ENCODE measurements at regions not wholly inside any gene's neighbourhood (a gene's known extent, or its start where the extent isn't known, plus 50 kb on each side); places are given as distances from the start of the nearest gene placed in this dataset.
A peak's percentile ranks its signal among the peaks of the same experiment; 100 is the strongest.

- no peak for DNase-seq (ENCODE audit: low read depth)
Observed at GRCh38 chr2:191738003-191738402, 60.1 kb downstream of the NABP1 start.

DNA sequence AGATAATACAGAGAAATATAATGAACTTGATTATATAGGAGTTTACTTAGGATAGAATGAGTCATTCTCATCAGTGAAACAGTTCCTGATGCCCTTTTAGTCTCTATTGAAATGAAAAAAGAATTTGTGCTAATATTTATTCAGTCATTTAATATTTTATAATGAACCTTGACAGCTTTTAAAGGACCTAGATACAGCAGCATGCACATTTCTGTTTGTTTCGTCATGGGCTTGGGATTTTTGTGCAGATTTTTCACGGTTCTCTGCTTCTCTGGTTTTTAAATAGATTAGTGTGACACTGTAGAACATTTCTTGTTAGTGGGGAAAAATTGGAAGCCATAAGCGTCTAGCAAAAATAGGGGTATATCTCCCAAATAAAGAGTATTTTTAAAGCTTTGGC lies 60.7 kb downstream of the NABP1 start:
- no peak for DNase-seq (ENCODE audit: low read depth)

DNA sequence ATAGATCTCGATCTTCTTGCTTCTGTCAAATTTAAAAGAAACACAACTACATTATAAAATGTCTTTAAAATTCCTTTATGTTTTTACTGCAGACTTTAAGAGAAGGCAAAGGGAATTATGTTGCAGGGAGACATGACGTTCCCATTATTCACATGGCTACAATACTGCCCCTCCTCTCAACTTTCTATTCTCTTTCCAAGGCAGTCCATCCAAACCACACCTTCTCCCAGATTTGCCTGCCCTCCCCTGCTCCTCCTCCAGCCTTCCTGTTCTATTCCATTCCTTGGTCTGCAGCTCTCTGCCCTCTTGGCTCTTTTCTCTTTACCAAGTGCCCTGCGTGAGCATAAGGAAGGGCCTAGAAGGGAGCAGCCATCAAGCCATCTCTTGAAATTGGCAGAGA lies 61.3 kb downstream of the NABP1 start:
- no peak for DNase-seq (ENCODE audit: low read depth)

- DNase-seq (ENCODE audit: low read depth): no peak
Observed at GRCh38 chr2:191740016-191740419, 62.1 kb downstream of the NABP1 start.

DNA sequence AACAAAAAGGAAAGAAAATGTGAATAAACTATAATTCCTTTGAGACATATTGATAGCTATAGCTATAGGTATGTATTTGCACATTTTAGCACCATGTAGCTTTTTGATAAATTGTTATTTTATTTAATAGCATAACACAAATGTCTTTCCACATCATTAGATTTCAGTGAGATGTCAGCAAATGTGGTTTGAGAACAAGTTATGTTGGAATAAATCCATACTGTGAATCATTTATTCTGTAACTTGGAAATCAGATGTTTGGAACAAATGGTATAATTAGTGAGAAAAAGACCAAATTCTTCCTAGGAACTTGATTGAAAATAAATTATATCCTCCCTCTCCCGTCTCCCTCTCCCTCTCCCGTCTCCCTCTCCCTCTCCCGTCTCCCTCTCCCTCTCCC lies 62.8 kb downstream of the NABP1 start:
- no peak for DNase-seq (ENCODE audit: low read depth)

GRCh38 chr2:191746346-191747169 lies 68.6 kb downstream of the NABP1 start:
- no peak for DNase-seq (ENCODE audit: low read depth)

DNA sequence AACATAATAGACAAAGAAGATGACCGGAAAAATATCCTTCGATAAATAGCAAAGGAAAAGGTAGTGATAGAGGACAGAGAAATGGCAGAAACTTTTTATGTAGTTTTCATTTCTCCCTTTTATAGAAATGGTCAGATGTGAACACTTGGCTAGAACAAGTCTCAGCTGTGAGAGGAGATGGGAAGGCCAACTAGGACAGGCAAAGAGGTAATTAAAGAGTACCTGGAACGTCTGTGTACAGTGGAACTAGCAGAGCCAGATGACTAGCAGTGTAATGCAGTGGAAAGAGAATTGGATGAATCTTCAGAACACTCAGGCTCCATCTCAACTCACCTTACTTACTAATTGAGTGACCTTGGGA lies 69.2 kb downstream of the NABP1 start:
- no peak for DNase-seq (ENCODE audit: low read depth)

- peak; percentile 25 for DNase-seq (ENCODE audit: low read depth)
Observed at GRCh38 chr2:191748059-191748461, 70.1 kb downstream of the NABP1 start.

DNA sequence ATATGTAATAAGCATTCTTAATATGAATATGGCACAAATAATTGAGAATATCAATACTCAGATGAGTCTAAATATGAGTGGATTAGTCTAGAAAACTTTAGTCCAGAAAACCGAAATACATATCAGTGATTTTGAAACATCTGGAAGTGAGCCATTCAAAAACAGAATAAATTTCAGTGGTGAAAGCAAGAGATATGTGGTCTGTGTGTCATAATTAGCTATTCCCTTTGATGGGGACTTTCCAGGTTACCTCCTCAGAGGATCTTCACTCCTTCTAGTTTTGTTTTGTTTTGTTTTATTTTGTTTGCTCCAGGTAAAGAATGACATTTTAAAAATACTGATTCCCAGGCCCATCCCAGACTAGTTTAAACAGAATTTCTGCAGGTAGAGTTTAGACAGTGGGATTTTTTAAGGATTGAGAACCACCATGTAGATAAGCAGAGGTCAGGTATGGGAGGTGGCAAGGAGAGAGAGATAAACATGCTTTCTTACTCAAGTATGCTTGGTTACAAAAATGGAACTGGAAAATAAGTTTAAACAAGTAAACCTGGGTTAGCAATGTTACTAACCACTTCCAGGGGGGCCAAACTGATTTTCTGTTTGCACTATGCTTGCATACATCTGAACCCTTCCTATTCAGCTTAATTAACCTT lies 70.7 kb downstream of the NABP1 start:
- no peak for DNase-seq (ENCODE audit: low read depth)

DNA sequence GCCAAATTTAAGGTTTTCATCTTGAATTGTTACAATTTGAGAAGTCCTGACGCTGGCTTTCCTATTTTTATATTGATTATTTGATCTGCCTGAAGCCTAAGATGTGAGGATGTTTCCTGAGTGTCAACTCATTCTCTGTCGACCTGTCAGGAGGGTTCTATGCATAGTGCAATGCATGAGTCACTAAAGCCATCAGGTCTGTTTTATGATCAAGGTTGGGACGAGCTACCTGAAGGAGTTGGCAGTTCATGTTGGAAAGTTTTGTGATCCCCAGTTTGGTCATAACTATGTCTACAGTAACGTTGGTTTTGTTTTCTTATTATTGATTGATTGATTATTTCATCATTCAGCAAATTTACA lies 71.2 kb downstream of the NABP1 start:
- no peak for DNase-seq (ENCODE audit: low read depth)

DNA sequence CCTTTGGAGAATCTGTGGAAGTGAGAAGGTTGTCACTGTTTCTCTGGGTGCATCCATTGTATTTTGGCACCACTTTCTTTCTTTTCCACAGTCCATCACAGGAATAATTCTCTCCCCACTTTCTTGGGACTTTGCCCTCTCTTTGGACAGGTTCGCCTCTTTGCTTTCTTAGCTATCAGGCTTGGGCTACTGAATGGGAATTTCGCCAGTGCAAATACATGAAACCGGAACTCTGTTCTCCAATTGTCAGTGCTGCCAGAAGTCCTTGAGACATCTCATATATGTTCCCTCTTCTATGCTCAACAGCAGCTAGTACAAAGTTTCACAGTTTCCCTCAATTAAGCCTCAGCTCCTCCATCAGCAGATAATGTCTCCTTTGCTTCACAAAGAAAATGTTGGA lies 76.2 kb downstream of the NABP1 start:
- DNase-seq (ENCODE audit: low read depth): no peak

DNA sequence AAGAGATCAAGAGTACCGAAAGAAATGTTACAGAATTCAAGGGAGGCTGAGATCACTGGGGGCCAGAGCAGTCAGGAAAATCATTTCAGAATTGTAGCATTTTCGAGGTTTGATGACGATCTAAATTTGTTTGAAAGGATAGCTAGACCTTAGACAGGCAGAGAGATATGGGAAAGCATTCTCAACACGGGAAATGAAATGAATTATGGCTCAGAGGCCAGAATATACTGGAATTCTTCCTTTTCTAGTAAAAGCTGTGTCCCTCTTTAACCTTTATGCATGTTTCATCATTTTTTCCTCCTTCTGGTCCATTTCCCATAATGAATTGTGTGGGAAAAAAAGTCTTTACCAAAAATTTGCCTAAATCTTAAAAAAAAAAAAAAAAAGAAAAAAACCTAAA lies 78.8 kb downstream of the NABP1 start:
- DNase-seq (ENCODE audit: low read depth): no peak

DNA sequence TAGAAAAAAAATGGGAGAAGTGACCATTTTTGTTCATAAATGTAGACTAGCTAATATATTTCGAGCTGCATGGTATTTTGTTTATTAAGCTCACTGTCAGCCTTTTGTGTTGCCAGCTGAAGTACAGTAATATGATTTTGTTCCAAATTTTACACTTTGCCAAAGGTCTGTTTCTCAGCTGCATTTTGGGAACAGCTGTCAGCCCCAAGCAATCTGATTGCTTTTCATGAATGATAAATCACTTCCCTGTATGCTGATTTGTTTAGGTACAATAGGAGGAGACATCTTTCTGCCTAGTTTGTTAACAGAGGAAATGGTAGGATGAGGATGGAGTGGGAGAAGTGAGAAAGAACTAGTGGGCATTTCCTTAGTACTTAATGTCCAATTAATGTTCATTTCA lies 79.3 kb downstream of the NABP1 start:
- DNase-seq (ENCODE audit: low read depth): no peak

GRCh38 chr2:191758518-191759507 lies 80.9 kb downstream of the NABP1 start:
- peak; percentile 83 for DNase-seq (ENCODE audit: low read depth)

- no peak for DNase-seq (ENCODE audit: low read depth)
Observed at GRCh38 chr2:191759680-191760079, 81.7 kb downstream of the NABP1 start.

DNA sequence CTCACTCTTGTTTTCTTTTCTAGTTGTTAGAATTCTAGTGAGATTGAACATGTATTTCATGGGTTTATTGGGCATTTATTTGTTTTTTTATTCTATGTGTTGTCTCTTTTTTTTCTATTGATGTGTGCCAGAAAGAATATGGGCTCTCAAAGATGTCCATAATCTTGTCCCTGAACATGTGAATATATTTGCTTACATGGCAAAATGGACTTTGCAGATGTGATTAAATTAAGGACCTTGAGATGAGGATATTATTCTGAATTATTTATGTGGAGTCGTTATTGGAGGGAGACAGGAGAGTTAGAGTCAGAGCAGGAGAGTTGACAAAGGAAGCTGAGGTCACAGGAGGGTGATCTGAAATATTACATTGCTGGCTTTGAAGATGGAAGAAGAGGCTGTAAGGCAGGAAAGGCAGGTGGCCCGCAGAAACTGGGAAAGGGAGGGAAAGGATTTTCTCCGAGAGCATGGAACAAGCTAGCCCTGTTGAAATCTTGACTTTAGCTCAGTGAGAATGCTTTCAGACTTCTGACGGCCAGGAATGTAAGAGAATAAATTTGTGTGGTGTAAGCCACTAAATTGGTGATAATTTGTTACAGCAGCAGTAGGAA lies 82.8 kb downstream of the NABP1 start:
- DNase-seq (ENCODE audit: low read depth): no peak

DNA sequence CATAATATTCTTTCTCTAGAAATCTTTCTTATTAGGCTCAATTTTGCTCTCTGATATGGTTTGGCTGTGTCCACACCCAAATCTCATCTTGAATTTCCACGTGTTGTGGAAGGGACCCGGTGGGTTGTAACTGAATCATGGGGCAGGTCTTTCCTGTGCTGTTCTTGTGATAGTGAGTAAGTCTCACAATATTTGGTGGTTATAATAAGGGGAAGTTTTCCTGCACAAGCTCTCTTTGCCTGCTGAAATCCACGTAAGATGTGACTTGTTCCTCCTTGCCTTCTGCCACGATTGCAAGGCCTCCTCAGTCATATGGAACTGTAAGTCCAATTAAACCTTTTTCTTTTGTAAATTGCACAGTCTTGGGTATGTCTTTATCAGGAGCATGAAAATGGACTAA lies 73.8 kb downstream of the CAVIN2 start:
- no peak for DNase-seq (ENCODE audit: low read depth)

- DNase-seq (ENCODE audit: low read depth): no peak
Observed at GRCh38 chr2:191777351-191777750, 69.5 kb downstream of the CAVIN2 start.

GRCh38 chr2:191778041-191778440 lies 68.8 kb downstream of the CAVIN2 start:
- no peak for DNase-seq (ENCODE audit: low read depth)

DNA sequence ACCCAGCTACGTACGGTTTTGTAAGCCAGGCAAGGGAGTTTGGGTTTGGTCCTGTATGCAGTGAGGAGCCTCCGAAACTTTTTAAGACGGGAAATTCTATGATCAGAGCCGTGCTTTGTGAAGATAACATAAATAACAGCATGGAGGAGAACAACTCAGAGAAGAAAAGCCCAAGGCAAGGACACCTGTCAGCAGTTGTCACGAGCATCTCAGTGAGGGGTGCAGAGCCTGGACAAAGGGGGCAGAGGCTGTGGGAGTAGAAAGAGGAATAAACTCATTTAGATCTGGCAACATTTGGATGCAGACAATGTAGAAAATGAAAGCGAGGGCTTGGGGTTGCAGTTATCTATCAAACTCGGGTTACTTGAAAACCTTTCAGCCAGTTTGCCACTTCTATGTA lies 64.5 kb downstream of the CAVIN2 start:
- DNase-seq (ENCODE audit: low read depth): no peak

DNA sequence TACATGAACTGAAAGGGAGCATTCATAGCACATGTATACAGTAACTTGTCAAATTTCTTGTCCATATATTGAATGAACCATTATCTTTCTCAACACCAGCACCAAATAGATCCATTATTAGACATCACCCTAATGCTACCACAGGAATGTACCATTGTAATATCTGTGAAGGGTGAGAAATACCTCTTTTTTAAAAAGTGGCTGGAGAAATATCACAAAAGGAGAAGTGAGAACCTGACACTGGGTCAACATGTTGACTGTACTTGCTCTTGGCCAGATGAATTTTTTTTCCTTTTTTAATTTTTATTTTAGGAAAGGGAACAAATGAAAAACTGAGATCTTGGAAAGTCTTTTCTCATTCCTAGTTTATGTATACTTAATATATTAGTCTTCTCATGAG lies 63.5 kb downstream of the CAVIN2 start:
- DNase-seq (ENCODE audit: low read depth): no peak

Data from HT1080 (cell line).